NCI-H1694 (cell line): ENCODE measurements at regions not wholly inside any gene's neighbourhood (a gene's known extent, or its start where the extent isn't known, plus 50 kb on each side); places are given as distances from the start of the nearest gene placed in this dataset.
A peak's percentile ranks its signal among the peaks of the same experiment; 100 is the strongest.

Source experiments
- DNase-seq: peaks from one replicate; lab custom pipeline; 2025; lab: John Stamatoyannopoulos, UW

- DNase-seq, result no peak
Observed at GRCh38 chr2:109070290-109070689, 58.7 kb upstream of the SH3RF3 start.

- no peak for DNase-seq
Observed at GRCh38 chr2:109069331-109070194, 59.4 kb upstream of the SH3RF3 start.

GRCh38 chr2:109068811-109069210 lies 60.2 kb upstream of the SH3RF3 start:
- DNase-seq, result no peak

GRCh38 chr2:109067631-109068125 lies 61.3 kb upstream of the SH3RF3 start:
- no peak for DNase-seq

GRCh38 chr2:109066917-109067597 lies 61.9 kb upstream of the SH3RF3 start:
- DNase-seq, result no peak

GRCh38 chr2:109066501-109066900 lies 62.5 kb upstream of the SH3RF3 start:
- peak; percentile 78 for DNase-seq

GRCh38 chr2:109065391-109065734 lies 63.6 kb upstream of the SH3RF3 start:
- DNase-seq, result no peak

- no peak for DNase-seq
Observed at GRCh38 chr2:109064660-109065390, 64.2 kb upstream of the SH3RF3 start.

- peak; percentile 41 for DNase-seq
Observed at GRCh38 chr2:109062859-109063700, 65.9 kb upstream of the SH3RF3 start.

GRCh38 chr2:109062145-109062858 lies 66.7 kb upstream of the SH3RF3 start:
- DNase-seq, result peak; percentile 25

GRCh38 chr2:109061736-109062135 lies 67.3 kb upstream of the SH3RF3 start:
- DNase-seq, result no peak

- no peak for DNase-seq
Observed at GRCh38 chr2:109060496-109060895, 68.5 kb upstream of the SH3RF3 start.

GRCh38 chr2:109059474-109060165 lies 69.4 kb upstream of the SH3RF3 start:
- no peak for DNase-seq

GRCh38 chr2:109058802-109059201 lies 69.8 kb upstream of the EDAR start:
- no peak for DNase-seq

GRCh38 chr2:109058191-109058632 lies 69.2 kb upstream of the EDAR start:
- no peak for DNase-seq

- DNase-seq, result no peak
Observed at GRCh38 chr2:109057686-109058085, 68.7 kb upstream of the EDAR start.

- DNase-seq, result no peak
Observed at GRCh38 chr2:109055435-109055834, 66.4 kb upstream of the EDAR start.

GRCh38 chr2:109054865-109055264 lies 65.8 kb upstream of the EDAR start:
- no peak for DNase-seq

GRCh38 chr2:109053716-109054115 lies 64.7 kb upstream of the EDAR start:
- no peak for DNase-seq

GRCh38 chr2:109052922-109053321 lies 63.9 kb upstream of the EDAR start:
- no peak for DNase-seq
